Activated CD4-positive, alpha-beta T cell treated with anti-CD3 and anti-CD28 coated beads for 1 hour (primary cell): ENCODE measurements at regions not wholly inside any gene's neighbourhood (a gene's known extent, or its start where the extent isn't known, plus 50 kb on each side); places are given as distances from the start of the nearest gene placed in this dataset.

Source experiments
- DNase-seq: peaks from one replicate; pipeline ENCODE4 v3.0.0-alpha.2; 2020

DNA sequence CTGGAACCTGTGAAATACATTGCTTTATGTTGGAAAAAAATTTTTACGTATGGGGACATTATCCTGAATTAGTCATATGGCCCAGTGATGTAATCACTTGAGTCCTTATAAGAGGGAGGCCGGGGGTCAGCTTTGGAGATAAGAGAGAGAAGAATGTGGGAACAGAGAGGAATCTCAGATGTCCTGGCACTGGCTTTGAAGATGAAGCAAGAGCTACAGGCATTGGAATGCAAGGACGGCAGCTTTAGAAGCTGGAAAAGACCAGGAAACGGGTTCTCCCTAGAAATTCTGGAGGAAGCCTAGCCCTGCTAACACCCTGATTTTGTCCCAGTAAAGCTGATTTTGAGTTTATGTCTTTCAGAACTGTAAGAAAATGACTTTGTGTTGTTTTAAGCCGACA lies 1129.9 kb upstream of the GYPC start:
- DNase-seq = no peak

- DNase-seq = no peak
Observed at GRCh38 chr2:125535089-125535488, 1120.9 kb upstream of the GYPC start.

DNA sequence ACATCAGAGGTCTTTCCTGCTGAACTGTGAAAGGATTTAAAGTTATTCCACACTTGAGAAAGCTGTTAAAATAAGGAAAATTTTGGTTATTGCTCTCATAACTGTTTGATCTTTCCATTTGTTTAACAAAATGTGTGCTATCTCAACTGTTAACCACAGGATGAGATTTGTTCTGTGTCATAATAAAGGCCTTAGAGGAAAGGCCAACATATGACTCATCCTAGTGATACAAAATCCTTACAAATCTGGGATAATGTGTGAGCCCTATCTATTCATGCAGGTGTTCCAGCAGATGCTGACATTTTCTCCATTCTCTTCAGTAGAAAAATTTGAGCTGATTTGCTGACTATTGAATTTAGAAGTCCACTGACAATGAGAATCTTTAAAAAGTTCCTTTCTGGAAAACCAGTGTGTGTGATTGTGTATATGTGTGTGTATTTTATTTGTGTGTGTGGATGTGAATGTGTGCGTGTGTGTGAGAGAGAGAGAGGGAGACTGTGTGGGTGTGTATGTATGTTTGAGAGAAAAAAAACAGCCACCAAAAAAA lies 1111.9 kb upstream of the GYPC start:
- no peak for DNase-seq

DNA sequence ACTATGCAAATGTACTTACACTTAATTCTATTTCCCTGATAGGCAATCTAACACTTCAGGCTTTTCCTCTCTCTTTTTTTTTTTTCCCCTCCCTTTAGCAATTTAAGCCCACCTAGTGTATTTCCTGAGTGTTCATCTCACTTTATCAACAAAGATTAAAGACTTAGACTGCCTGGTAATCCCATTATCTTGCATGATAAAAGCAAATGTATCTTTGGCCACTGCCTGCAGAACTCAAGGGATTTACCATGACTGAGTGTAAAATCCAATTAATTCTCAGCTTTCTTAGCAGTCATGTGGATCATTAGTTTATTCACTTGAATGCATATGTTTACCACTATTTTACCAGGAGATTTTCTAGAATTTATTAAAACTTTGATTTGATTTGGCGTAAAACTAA lies 1102.2 kb upstream of the GYPC start:
- no peak for DNase-seq

DNA sequence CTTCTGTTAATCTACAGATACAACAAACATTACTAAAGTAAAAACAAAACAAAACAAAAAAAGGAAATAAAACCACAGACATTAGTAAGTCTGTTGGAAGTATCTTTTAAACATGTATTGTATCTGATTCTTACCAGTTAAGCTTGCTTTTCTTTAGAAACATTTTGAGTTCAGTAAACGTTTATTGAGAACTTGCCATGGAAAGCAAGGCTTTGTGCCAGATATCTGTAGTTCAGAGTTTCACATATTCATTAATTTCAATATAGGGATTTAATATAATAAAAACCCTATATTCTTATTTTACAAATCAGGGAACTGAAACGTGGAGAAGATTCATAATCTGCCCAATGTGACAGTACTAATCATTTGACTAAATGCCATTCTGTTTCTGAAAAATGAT lies 1101.0 kb upstream of the GYPC start:
- no peak for DNase-seq

DNA sequence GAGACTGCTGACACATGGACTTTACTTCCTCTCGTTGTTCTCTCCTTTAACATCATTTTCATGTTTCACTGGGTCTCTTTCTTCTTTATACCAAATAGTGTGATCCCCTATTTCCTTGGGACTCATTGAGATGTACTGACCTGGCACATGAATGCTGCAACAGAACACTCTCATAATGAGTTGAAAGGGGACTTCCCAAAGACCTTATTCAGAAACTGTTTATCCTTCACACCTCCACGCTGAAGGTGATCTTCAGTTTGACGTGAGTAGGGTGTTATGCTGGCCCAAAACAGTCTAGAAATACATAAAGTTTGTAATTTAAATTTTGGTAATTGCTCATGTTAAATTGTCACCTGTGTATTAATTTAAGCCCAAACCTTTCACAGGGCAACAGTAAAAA lies 1096.8 kb upstream of the GYPC start:
- DNase-seq = no peak

- no peak for DNase-seq
Observed at GRCh38 chr2:125560855-125561254, 1095.1 kb upstream of the GYPC start.

- DNase-seq = no peak
Observed at GRCh38 chr2:125561302-125561701, 1094.7 kb upstream of the GYPC start.

- DNase-seq = no peak
Observed at GRCh38 chr2:125562924-125563323, 1093.0 kb upstream of the GYPC start.

DNA sequence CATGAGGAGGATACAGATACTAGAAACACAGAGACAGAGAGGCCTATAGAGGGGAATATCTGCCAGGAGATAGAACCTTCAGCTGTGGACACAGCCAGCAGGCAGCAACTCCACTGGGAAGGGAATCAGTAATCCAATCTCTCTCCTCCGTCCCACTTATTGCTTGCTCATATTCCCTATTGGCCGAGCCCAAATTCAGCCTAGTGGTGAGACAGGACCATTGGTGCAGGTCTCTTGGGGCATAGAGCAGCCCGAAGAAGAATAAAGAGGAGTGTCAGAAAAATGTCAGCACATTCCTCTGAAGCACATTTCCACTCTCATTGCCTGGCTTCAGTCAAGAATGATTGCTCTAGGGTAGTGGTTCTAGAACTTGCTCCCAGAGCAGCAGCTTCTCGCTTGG lies 1091.5 kb upstream of the GYPC start:
- DNase-seq = no peak

DNA sequence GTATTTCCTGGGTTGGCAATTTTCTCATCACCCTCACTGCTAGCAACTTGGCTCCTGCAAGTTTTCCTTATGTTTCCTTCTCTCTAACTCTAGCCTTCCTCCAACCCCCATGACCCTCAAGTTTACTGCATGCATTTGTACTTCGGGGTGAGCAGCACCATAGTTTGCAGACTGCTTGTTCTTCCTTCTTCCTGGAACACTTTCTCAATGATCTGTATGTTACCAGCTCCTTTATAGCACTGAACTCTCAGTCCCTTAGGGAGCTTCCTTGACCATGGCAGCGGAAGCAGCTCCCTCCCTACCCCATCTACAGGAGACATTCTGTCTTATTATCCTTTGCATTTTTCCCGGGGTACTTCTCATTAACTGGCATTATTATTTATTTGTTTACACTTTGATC lies 1089.5 kb upstream of the GYPC start:
- DNase-seq = no peak

- DNase-seq = no peak
Observed at GRCh38 chr2:125567100-125567499, 1088.9 kb upstream of the GYPC start.

GRCh38 chr2:125572660-125573059 lies 1083.3 kb upstream of the GYPC start:
- DNase-seq = no peak

- no peak for DNase-seq
Observed at GRCh38 chr2:125573432-125573831, 1082.5 kb upstream of the GYPC start.

DNA sequence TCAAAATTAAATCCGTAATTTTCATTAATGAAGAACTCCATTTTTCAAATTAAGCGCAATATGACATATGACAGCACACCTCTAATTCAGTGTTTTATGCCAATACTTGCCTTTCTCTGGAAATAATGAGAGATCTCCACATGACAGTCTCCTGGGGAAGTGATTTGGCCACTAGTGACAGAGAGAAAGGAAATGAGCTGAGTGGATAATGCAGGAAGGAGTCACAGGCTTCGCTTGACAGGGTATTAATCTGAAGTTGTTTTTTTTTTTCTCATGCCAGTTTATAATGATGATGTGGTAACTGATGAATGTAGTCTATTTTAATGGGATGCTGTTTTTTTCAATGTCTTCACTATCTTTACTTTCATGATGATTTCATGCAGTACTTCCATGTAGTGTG lies 1079.4 kb upstream of the GYPC start:
- DNase-seq = no peak

- DNase-seq = no peak
Observed at GRCh38 chr2:125581557-125581956, 1074.4 kb upstream of the GYPC start.

GRCh38 chr2:125582516-125582915 lies 1073.4 kb upstream of the GYPC start:
- DNase-seq = no peak

GRCh38 chr2:125584732-125585131 lies 1071.2 kb upstream of the GYPC start:
- no peak for DNase-seq

GRCh38 chr2:125588780-125589179 lies 1067.2 kb upstream of the GYPC start:
- no peak for DNase-seq

DNA sequence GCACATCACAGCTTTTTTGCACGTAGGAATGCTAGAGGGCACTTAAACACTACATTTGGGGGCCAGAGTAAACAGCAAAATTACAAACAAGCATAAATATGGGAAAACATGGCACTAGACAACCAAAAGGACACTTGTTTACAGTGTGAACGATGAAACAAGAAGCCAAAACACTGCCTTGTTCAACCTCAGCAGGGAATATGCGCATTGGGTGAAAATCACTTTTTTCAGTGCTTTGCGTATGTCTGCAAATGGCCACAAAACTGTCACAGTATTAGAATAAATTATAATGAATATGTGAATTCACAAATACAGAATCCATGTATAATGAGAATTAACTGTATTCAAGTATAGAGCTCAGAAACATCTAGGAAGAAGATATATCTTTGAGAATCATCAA lies 1064.0 kb upstream of the GYPC start:
- DNase-seq = no peak

- DNase-seq = no peak
Observed at GRCh38 chr2:125593036-125593435, 1062.9 kb upstream of the GYPC start.

DNA sequence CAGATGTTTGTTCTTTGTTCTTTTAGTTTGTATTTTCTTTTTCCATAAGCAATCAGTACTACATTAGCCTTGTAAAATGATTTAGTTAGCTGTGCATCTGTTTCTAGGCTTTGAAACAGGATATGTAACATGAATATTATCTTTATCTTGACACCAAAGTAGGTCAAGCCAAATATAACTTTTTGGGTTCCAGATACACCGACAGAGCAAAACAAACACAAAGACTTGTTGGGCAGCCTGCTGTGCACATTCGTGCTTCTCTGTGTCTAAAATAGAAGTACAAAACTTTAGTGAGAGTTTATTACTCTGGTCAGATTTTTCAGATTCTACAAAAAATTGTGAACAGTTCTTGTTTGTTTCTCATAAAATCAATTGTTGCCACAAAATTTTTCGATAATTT lies 1059.3 kb upstream of the GYPC start:
- no peak for DNase-seq

DNA sequence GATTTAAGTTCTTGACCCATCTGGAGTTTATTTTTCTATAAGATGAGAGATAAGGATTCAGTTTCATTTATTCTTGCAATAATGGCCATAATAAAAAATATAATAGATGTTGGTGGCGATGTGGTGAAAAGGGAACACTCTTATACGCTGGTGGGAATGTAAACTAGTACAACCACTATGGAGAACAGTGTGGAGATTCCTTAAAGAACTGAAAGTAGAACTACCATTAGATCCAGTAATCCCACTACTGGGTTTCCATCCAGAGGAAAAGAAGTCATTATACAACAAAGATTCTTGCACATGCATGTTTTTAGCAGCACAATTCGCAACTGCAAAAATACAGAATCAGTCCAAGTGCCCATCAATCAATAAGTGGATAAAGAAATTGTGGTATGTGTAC lies 1040.5 kb upstream of the GYPC start:
- no peak for DNase-seq

GRCh38 chr2:125630377-125630776 lies 1025.6 kb upstream of the GYPC start:
- no peak for DNase-seq

GRCh38 chr2:125634662-125635061 lies 1021.3 kb upstream of the GYPC start:
- DNase-seq = no peak

DNA sequence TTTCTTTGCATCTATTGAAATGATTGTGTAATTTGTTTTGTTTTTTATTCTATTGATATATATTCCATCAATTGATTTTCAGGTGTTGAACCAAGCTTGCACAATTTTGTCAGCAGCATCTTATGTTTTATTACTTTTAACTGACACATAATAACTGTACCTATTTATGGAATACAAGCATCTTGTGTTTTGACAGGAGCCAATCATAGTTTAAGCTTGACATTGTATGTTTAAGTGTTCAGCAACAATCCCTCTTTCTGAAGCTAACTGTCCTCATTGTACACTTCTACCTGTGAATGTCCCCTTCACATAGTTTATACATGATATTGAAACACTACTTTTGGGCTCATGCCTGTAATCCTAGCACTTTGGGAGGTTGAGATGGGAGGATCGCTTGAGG lies 1017.6 kb upstream of the GYPC start:
- no peak for DNase-seq
